ENCODE measurements at regions not wholly inside any gene's neighbourhood (a gene's known extent, or its start where the extent isn't known, plus 50 kb on each side); places are given as distances from the start of the nearest gene placed in this dataset.
"Not testable (repeated sequence)": the region's sequence is repeated elsewhere in the genome, so short reads cannot be mapped to it uniquely, and the experiment has no call there.

DNA sequence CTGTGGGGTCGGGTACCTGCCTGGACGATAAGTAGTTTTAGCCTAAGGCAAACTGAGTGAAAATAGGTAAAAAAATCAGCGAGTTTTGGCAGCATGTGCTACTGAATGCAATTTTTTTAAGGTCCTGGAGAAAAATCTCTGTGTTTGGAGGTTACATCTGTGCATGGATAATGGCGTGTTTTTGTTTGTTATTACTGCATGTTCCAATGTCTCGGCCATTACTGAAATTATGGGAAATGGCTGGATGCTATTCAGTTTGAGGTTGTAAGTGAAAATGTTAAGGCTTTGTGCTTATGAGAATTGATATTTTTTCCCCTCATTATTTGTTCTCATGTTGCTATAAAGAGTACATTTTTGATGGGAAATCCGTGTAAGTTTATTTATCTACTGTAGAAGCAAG lies 441.7 kb downstream of the PRDM2 start:
- no peak for DNase-seq

DNA sequence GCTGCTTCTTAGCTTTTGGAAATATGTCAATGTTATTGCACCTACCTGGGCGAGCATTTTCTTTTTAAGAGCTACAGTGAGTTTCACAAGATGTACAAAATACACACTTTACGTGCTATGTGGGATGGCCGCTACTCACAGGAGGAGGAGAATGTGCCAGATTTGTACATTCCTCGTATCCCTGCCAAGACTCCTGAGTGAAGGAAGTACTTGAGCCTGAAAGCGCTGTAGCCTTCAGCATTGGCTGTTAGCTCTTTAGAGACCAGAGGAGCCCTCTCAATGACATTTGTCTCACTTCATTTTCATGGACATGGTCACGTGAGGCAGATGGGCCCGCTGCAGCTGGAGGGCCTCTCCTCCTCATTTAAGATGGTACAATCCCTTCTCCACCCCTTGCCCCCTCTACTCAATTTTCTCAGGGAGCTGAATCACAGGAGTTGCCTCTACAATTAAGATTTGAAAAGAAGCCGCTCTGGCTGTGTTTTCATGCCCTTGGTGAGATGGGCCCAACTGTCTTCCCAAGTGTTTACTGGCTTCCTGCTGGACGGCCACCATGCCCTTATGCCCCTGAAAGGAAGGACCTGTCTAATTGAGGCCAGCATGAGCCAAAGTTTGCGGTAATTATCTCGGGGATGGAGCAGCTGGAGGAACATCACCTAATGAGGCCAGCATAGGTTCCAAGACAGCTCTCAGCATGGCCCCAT lies 442.6 kb downstream of the PRDM2 start:
- no peak for DNase-seq

DNA sequence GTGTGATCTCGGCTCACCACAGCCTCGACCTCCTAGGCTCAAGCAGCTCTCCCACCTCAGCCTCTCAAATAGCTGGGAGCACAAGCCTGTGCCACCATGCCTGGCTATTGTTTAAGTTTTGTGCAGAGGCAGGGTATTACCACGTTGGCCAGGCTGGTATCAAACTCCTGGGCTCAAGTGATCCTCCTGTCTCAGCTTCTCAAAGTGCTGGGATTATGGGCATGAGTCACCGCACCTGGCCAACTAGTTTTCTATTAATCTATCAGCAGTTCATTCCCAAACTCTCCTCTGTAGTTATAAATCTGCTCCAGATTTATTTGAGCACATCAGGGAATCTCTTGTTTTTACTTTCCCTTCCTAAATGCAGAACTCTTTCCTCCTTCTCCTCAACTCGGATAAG lies 443.8 kb downstream of the PRDM2 start:
- DNase-seq = no peak

DNA sequence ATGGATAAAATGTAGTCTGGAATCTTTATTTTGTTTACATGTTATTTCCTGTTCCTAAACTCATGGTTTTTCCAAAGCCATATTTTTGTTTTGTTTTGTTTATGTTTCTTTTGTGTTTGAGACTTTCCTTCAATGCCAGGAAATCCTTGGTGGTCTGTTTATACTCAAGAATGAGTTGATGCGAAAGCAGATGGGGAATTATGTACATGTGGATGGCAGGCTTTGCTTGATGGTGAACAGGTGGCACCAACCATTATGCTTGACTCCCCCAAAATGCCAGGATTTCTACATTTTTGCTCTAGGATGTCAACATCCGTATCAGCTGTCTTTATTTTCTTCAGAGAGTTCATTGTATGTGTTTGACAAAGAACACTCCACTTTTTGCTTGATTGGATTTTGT lies 448.5 kb downstream of the PRDM2 start:
- no peak for DNase-seq

DNA sequence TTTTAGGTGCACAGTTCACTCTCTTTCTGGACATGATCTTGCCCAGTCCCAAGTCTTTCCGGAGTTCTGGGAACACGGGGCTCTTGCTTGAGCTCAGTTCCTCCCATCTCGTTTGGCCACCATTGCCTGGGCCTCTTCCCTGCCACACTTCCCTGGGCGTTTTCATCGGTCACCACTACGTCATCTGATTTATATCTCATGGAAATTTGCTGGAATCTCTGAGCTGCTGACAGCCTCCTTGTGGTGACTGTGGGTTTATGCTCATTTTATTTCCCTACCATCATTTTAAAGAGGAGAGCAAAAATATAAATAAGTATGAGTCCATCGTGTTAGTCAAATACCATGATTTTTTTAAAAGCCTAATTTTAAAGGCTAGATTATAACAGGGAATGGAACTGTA lies 449.1 kb upstream of the KAZN start:
- DNase-seq = no peak

DNA sequence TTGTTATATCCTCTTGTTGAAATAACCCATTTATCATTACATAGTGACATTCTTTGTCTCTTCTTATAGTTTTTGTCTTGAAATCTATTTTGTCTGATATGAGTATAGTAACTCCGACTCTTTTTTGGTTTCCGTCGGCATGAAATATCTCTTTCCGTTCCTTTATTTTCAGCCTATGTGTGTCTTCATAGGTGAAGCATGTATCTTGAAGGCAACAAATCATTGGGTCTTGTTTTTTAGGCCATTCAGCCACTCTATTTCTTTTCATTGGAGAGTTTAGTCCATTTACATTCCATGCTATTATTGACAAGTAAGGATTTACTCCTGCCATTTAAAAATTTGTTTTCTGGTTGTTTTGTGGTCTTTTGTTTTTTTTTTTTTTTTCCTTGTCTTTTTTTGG lies 441.9 kb upstream of the KAZN start:
- DNase-seq = no peak

DNA sequence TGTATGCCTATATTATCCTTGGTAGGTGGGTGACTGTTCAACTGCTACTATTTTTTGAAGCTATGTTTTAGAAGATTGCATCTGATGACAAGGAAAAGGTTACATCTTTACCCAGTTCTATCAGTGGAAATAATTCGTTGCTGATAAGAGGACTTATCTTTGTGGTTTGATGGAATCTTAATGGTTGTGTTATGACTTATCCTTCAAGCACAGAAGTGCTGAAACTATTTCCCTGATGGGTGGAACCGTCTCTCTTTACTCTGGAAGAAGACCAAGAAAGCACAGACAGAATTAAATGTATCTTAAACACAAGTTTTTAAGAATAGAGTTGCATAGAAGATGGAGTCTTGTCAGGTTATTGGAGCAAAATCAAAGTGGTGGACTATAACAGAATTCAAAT lies 437.7 kb upstream of the KAZN start:
- no peak for DNase-seq

DNA sequence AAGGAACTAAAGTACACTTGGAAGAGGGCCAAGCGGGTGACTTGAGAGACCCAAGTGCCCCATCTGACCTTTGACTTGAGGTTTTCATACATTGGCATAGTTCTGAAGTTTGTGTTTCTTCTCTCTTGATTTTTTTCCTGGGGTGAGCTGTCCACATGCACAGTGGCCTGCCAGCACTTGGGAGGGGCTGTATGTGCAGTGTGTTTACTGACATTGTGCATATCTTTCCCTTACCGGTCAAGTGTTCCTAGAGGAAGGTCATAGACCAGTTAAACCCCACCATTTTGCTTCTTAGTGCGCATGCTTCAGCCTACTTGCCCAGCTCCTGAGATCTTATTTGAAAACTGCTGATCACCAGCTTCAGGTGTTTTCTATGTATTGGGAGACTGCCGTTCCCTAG lies 435.2 kb upstream of the KAZN start:
- no peak for DNase-seq

DNA sequence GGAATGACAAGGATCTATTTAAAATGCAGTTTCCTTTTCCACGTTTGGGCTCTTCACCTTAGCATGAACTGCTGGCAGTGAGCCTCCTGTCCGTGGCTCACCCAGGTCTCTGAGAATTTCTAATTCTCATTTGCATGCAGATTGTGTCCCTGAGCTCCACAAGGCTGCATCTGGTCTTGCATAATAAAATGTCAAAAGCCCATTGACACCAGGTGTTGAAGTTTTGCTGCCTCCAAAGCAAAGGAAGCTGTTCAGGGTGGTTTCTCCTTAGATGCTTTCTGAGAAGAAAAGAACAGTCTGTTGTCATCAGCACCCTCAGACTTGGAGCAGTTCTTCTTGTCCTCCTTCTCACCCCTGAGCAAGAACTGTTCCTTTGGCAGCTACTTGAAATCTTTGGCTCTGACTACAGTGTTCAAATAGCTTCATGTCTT lies 433.1 kb upstream of the KAZN start:
- DNase-seq = no peak

DNA sequence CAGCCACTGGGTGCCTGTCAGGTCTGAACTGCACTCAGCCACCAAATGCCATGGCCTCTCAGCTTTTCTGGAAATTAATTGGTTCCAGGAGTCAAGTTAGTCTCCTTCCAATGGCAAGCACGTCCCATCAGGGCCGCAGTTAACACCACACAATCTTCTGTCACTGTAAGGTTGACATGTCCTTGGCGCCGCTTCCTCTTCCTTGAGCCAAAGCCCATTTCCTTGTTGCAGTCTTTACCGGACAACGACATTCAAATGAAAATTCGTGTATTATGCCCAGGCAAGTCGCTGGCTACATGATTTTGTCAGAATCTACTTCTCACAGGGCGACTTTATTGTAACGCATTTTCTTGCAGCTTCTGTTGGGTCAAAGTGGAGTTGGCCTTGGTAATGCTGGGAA lies 430.6 kb upstream of the KAZN start:
- no peak for DNase-seq

DNA sequence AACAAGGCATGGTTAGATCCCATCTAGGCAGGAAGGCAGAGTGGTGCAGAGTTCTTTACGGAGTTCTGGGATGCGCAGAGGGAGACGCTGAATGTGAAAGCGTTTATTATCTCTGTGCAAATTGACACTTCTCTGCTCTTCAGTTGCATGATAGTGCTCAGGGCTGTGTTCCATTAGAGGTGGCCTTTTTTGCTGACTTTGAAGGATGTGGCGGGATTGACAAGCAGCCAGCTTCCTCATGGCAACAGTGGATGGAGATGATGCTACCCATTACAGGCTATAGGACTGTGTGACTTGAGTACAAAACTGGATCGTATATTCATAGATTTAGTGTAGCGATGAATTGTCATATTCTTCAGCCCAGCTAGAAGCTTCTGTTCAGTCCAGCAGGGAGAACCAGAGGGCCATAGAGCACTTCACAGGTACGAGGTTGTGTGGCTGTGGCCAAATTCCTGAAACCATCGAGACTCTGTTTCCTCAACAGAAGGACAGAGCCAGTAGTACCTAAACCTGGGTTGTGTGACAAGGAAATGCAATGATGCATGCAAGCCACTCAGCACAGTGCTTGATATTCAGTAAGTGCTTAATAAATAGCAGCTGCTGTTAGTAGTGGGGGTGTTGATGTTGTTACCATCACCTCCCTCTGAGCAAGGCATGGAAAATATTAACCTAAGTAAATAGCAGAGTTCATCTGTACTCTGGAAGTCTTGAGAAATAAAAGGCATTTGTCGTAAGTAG lies 430.0 kb upstream of the KAZN start:
- no peak for DNase-seq

DNA sequence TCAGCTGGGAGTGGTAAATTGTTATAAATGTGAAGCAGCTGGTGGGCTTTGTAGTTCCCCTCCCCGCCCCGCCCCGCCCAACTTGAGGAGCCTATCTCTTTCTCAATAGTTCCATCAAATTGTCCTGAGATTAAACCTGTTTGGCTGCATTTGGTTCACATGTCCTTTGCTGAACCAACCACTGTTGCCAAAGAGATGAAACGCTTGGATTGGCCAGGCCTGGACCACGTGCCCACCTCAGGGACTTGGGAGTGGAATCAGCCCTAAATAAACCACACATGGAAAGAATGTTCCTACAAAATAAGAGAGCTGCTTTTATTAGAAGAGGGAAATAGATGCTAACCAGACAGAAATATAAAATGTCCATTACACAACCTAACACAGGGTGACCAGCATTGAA lies 424.9 kb upstream of the KAZN start:
- DNase-seq = no peak

DNA sequence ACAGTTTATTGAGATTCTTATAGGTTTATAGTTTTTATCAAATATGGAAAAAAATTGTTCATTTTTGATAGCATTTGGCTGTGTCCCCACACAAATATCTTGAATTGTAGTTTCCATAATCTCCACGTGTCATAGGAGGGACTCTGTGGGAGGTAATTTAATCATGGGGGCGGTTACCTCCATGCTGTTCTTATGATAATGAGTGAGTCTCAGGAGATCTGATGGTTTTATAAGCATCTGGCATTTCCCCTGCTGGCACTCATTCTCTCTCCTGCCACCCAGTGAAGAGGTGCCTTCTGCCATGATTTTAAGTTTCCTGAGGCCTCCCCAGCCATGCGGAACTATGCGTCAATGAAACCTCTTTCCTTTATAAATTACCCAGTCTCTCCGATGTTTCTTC lies 420.6 kb upstream of the KAZN start:
- not testable (repeated sequence) for DNase-seq

DNA sequence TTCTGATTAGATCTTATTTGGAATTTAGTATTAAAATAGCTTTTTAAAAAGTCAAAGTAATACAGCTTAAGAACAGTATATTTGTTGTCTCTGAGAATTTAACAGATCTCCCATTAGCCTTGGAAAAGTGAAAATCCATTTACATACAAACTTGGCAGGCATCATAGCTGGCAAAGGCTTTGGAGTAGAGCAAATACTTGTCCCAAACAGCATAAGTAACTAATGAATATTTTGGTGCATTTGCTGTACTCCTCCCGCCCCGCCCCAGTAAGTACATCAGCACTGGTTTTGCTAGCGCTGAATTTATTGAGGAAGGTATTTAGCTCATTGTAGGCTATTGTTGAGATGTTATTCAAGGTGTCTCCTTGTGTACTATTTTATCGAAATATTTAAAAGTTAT lies 417.7 kb upstream of the KAZN start:
- DNase-seq = no peak

DNA sequence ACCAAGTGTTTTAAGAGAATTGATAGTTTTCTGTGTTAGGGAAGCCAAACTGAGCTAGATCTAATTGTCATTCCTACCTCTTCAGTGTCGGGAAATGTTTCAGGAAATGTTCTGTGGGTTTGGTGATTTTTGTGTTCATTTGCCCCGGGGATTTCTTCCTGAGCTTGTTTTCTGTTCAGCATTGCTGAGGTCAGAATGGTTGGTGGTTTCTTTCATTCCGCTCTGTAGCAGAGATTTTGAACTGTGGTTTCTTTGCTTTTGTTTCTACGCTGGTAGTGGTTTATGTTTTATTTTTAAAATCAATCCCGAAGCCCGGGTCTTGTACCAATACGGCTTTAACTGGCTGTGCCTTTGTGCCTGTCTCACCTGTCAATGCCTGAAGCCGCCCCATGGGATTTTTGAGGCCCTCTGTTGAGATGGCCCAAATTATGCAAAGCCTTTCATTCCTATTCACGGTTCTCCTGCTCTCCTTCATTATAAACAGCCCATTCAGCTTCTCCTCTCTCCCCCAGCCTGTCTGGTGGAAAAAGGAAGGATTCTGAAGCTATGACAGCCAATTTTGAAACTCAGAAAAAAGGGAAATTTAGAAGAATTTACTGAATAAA lies 417.2 kb upstream of the KAZN start:
- no peak for DNase-seq

DNA sequence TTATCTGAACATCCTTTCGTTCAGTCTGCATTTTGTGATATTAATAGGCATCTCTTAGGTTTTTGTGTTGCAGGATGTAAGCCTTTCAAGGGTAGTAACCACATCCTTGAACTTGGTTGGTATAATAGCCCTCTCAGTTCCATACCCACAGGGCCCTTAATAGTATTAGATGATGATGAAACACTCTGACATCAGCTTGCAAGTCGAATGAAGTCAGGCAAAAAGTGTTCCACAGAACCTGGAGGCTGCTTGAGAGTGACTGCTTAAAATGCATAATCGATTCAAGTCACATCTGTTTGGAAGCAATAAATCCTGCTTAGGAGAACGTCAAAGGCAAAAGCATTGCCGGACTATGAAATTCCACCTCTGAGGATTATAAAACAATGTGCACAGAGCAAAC lies 415.6 kb upstream of the KAZN start:
- DNase-seq = no peak

DNA sequence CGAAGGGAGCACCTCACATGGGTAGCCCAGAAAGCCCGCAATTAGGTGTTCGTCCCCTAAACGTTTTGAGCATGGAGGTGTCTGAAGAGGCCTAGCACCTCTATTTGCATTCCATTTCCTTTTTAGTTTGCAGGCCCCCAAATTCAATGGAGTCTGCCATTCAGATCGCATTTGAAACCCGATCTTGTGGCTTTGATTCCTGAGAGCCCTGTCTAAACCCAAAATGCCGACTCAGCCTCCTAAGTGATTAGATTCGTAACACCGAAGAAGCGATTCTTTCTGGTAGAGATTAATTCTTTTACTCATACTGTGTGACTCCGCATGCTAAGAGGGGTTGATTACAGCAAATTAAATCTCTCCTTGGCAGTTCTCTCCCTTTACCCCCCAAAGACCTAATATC lies 415.2 kb upstream of the KAZN start:
- no peak for DNase-seq

DNA sequence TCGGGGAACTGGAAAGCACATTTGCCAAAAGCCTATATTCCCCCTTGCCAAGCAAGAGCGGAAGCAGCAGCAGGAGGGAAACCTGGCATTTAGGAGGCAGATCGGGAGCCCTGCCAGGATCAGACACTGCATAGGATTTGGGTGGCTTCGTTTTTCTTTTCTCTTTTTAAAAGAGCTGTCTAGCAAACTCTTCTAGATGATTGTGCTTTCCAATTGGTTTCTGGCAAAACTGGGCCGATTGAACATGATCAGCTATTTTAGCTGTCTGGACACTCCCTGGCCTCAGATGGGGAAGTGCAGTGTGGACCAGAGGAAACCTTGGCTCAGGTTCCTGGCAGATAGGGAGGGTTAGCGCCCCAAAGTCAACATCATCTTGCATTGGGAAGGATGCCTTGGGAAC lies 414.0 kb upstream of the KAZN start:
- no peak for DNase-seq

DNA sequence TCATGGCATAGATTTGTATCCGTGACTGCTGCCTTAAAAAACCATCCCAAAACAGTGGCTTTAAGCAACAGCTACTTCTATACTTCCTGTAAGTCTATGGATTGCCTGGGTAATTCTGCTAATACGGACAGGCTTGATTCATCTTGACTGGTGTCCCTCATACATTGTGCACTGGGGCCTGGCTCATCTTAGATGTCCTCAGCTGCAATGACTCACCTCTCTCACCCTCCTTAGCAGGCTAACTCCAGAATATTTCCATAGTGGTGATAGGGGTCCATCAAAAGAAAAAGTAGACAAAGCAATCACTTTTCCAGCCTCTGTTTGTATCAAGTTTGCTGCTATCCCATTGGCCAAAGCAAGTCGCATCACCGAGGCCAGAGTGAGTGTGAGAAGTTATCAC lies 409.1 kb upstream of the KAZN start:
- DNase-seq = no peak

DNA sequence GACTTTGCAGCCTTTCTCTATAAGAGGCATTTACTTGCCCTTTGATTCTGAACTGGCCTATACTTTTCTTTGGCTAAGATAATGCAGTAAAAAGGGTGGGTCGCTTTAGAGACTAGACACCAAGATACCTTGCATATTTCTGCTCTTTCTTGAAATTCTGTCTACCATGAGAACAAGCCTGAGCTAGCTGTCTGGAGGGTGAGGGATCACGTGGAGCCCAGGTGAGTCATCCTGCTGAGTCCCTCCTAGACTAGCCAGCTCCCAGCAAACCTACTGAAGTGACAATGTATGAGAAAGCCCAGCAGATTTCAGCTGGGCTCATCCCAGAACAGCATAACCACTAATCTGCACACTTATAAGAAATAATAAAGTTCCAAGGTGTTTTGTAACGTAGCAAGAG lies 408.0 kb upstream of the KAZN start:
- no peak for DNase-seq

DNA sequence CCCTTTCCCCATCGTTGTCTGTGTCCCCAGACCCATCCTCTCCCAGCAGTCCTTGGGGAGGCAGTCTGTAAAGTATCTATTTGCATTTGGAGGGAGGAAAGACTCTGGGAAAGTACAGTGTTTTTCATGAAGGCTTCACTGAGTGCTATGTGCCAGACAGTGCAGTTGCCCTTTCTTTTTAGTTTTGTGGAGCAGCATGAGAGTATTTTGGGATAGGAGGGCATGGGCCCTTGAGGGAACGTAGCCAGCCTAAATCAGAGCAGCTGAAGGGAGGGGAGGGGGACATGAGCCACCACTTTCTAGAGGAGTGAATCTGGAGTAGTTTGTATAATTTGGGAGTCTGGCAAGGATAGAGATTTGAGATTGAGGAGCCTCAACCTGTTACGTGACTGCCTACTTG lies 404.0 kb upstream of the KAZN start:
- no peak for DNase-seq

DNA sequence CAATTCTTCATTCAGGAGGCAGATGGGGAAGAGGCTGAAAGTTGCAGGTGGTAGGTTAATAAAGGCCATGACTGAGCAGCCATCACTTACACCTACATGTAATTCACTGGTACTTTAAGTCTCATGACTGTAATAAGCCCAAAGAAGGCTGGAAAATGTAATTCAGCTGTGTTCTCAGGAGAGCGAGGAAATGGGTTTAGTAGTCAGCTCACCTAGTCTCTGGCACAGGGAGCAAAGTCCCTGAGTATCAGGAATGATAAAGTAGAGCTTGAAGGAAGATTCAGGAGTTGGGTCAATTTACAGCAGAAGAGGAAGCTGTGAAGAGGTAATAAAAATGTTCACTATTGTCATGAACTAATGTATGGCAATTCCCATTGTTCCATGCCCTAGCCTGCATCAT lies 393.4 kb upstream of the KAZN start:
- DNase-seq = no peak

DNA sequence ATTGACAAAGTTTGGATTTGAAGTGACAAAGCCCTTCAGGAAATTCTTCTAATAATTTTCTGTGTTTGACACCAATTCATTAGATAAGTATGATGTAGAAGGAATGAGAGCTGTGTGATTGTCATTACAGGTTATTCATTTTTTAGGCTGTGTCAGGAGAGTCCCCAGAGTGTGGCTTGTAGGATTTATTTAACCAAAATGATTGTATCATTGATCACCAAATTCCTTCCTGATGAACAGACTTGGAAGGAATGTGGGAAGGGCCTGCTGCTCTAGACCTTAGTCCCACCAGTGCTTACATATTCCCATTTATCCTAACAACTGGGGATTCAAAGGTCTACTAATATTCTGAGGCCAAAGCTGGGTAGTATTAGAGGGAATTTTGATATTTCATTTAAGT lies 383.3 kb upstream of the KAZN start:
- DNase-seq = no peak

DNA sequence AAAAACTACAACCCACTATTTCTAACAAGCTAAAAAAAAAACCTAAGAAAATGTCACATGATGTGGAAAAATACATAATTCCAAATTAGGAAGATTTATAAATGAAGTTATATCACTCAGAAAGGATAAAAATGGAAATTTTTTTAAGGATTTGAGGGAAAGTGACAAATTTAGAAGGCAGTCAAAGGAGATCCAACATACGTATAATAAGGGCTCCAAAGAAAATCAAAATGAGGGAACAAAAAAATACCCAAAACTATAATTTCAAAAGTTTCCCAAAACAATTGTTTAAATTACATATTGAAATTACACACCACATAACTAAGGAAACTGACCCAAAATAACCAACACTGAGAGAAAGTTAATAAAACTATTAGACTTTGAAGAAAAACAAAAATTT lies 381.1 kb upstream of the KAZN start:
- no peak for DNase-seq

DNA sequence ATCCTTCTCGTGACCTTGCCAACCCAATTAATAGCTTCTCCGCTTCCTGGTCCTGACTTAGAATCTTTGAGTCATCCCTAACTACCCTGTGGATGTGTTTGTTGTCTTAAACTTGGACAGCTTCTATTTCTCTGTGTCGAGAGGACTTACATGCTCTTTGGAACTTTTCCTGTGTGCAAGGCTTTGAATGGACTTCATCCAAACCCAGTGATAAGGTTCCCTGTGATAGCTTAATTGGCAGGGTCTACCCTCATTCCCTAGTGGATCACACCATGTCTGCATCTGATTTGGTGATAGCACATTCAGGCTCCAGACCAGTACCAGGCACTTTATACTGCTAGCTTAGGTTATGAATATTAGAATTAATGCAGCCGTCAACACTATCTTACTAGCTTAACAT lies 378.2 kb upstream of the KAZN start:
- no peak for DNase-seq

Data from stimulated activated CD4-positive, alpha-beta T cell treated with anti-CD3 and anti-CD28 coated beads, Interleukin-4, amount 100 ng/mL, for 24 hours (primary cell).